Esophagus squamous epithelium (tissue), 4 donors: ENCODE measurements at regions not wholly inside any gene's neighbourhood (a gene's known extent, or its start where the extent isn't known, plus 50 kb on each side); places are given as distances from the start of the nearest gene placed in this dataset.

Experiments used
- CTCF ChIP-seq, 6 experiments: fragments of 450-650 bp in 4 of 6; fragments of 200-600 bp in 2 of 6; sonication (generic) in 2 of 6; IDR thresholded peaks; one replicate each; pipeline ENCODE4 v1.5.1; 2016 to 2019; ENCODE audit warnings: antibody characterized with exemption in 6 of 6, mild to moderate bottlenecking in 4 of 6, moderate library complexity in 4 of 6
- POLR2A ChIP-seq, 4 donors: fragments of 450-650 bp; IDR thresholded peaks; one replicate each; pipeline ENCODE4 v1.6.1; 2017; ENCODE audit warnings: antibody characterized with exemption in 4 of 4, mild to moderate bottlenecking in 4 of 4, moderate library complexity in 3 of 4

- TF ChIP-seq CTCF (IDR thresholded peaks at IDR 0.05) (no peak), POLR2A (IDR thresholded peaks at IDR 0.05) (no peak)
These were observed 95.6 kb upstream of the CTDP1 start for GRCh38 chr18:79583984-79584401.
